ENCODE measurements at regions not wholly inside any gene's neighbourhood (a gene's known extent, or its start where the extent isn't known, plus 50 kb on each side); places are given as distances from the start of the nearest gene placed in this dataset.

- Mint-ChIP-seq H3K4me3 (no peak overlapping the region), H3K27ac (no peak overlapping the region), H3K27me3 (ENCODE audit: low read depth in 3 of 3) (no peaks in the 10 kb centered on the region), H3K36me3 (no peaks in the 10 kb centered on the region), H3K4me1 (no peaks in the 10 kb centered on the region), H3K9me3 (peaks cover 0 to 5% (median 3%) of the 10 kb centered on the region in 7 donors)
- H3K27ac ChIP-seq (ENCODE audit: low read depth in 1 of 2, low read length in 2 of 2), result no peak overlapping the region
- no peaks in the 10 kb centered on the region for H3K27me3 ChIP-seq (ENCODE audit: control insufficient read depth in 2 of 2, insufficient read depth in 2 of 2, low read length in 2 of 2)
- no peak overlapping the region for H3K4me2 ChIP-seq (replicated peaks; ENCODE audit: extremely low read depth, low read length, poor library complexity, severe bottlenecking)
- H3K9ac ChIP-seq (ENCODE audit: insufficient read depth, low read length, poor library complexity, severe bottlenecking), result no peak overlapping the region
- no peaks in the 10 kb centered on the region for H4K20me1 ChIP-seq (ENCODE audit: insufficient read depth, low read length)
- DNase-seq, result no peak
- no peak overlapping the region for H3K4me3 ChIP-seq (replicated peaks in 1 of 3; ENCODE audit: low read depth in 2 of 3, low read length in 3 of 3)
- WGBS (ENCODE audit: insufficient coverage), result no CpG with 5 or more reads among the region's 4 CpGs
- H3K9me3 ChIP-seq (replicated peaks in 1 of 2; ENCODE audit: control insufficient read depth in 1 of 2, insufficient read depth in 1 of 2, low read length in 2 of 2), result no peaks in the 10 kb centered on the region
- no peaks in the 10 kb centered on the region for H3K79me2 ChIP-seq (ENCODE audit: insufficient read depth, low read length)
- no peak for TF ChIP-seq CTCF (IDR thresholded peaks at IDR 0.05)
- no peaks in the 10 kb centered on the region for H3K4me1 ChIP-seq (ENCODE audit: control insufficient read depth in 1 of 2, insufficient read depth in 2 of 2, low read length in 2 of 2)
- no peaks in the 10 kb centered on the region for H3K36me3 ChIP-seq (replicated peaks in 1 of 2; ENCODE audit: control insufficient read depth in 1 of 2, insufficient read depth in 2 of 2, low read length in 2 of 2)
- no peak overlapping the region for H2AFZ ChIP-seq (ENCODE audit: insufficient read depth, low read depth, low read length, poor library complexity, severe bottlenecking)
- intact Hi-C loops (cut with micrococcal nuclease), result no loop called here
Measured at GRCh38 chr4:12206091-12206490, 777.4 kb upstream of the HS3ST1 start.

- Histone ChIP-seq H3K27ac (ENCODE audit: low read depth in 1 of 2, low read length in 2 of 2) (no peak overlapping the region), H3K4me2 (replicated peaks; ENCODE audit: extremely low read depth, low read length, poor library complexity, severe bottlenecking) (no peak overlapping the region), H3K4me3 (replicated peaks in 1 of 3; ENCODE audit: low read depth in 2 of 3, low read length in 3 of 3) (no peak overlapping the region), H3K27me3 (ENCODE audit: control insufficient read depth in 2 of 2, insufficient read depth in 2 of 2, low read length in 2 of 2) (no peaks in the 10 kb centered on the region), H3K79me2 (ENCODE audit: insufficient read depth, low read length) (no peaks in the 10 kb centered on the region), H3K4me1 (ENCODE audit: control insufficient read depth in 1 of 2, insufficient read depth in 2 of 2, low read length in 2 of 2) (no peaks in the 10 kb centered on the region), H3K9ac (ENCODE audit: insufficient read depth, low read length, poor library complexity, severe bottlenecking) (no peak overlapping the region), H3K9me3 (replicated peaks in 1 of 2; ENCODE audit: control insufficient read depth in 1 of 2, insufficient read depth in 1 of 2, low read length in 2 of 2) (no peaks in the 10 kb centered on the region), H3K36me3 (replicated peaks in 1 of 2; ENCODE audit: control insufficient read depth in 1 of 2, insufficient read depth in 2 of 2, low read length in 2 of 2) (no peaks in the 10 kb centered on the region), H2AFZ (ENCODE audit: insufficient read depth, low read depth, low read length, poor library complexity, severe bottlenecking) (no peak overlapping the region), H4K20me1 (ENCODE audit: insufficient read depth, low read length) (no peaks in the 10 kb centered on the region)
- peaks cover 0 to 5% (median 3%) of the 10 kb centered on the region in 7 donors for H3K9me3 Mint-ChIP-seq
- WGBS (ENCODE audit: insufficient coverage), result 80% methylated on average over 1 of the region's 4 CpGs
- no peak overlapping the region for H3K27ac Mint-ChIP-seq
- intact Hi-C loops (cut with micrococcal nuclease), result no loop called here
- no peak overlapping the region for H3K4me3 Mint-ChIP-seq
- H3K36me3 Mint-ChIP-seq, result no peaks in the 10 kb centered on the region
- H3K4me1 Mint-ChIP-seq, result no peaks in the 10 kb centered on the region
- no peak for TF ChIP-seq CTCF (IDR thresholded peaks at IDR 0.05)
- DNase-seq, result no peak
- H3K27me3 Mint-ChIP-seq (ENCODE audit: low read depth in 3 of 3), result no peaks in the 10 kb centered on the region
Measured at GRCh38 chr4:12203945-12204344, 775.3 kb upstream of the HS3ST1 start.
